ENCODE measurements at regions not wholly inside any gene's neighbourhood (a gene's known extent, or its start where the extent isn't known, plus 50 kb on each side); places are given as distances from the start of the nearest gene placed in this dataset.

DNA sequence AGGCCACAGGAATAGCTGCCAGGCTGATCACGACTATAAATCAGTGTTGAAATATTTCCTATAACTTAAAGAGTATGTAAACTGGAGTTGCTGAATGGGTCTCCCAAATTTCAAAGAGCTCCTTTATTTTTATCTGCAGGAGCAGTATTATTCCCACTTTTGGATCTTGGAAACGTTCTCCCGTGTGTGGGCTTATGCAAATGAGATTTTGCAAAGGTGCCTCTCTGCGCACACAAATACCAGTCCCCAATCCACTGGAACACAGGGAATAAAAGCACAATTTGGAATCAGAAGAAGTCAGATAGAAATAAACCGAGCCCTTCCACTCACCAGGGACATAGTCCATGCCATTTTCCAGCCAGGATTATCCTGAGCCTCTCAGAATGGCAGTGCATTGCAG is 350.2 kb upstream of the CELF2 start:
- Histone ChIP-seq H3K36me3 (ENCODE audit: control insufficient read depth in 2 of 2, insufficient read depth in 2 of 2, low read length in 1 of 2) (no peaks in the 10 kb centered on the region), H3K4me3 (ENCODE audit: low read length in 2 of 2) (no peak overlapping the region), H3K27ac (ENCODE audit: low read depth in 1 of 2, low read length in 1 of 2) (no peak overlapping the region), H3K9me3 (ENCODE audit: control insufficient read depth in 2 of 2, insufficient read depth in 1 of 2, low read length in 1 of 2) (peaks cover 0 to 3% of the 10 kb centered on the region in 2 donors), H3K27me3 (ENCODE audit: control insufficient read depth in 2 of 2, insufficient read depth in 1 of 2, low read length in 1 of 2) (no peaks in the 10 kb centered on the region), H3K4me1 (ENCODE audit: control insufficient read depth in 2 of 2, insufficient read depth in 2 of 2, low read length in 2 of 2) (no peaks in the 10 kb centered on the region)
- no peak for DNase-seq (ENCODE audit: low read depth in 6 of 9, low spot score in 9 of 9)
- WGBS, result 73% methylated on average over 5 of the region's 5 CpGs

DNA sequence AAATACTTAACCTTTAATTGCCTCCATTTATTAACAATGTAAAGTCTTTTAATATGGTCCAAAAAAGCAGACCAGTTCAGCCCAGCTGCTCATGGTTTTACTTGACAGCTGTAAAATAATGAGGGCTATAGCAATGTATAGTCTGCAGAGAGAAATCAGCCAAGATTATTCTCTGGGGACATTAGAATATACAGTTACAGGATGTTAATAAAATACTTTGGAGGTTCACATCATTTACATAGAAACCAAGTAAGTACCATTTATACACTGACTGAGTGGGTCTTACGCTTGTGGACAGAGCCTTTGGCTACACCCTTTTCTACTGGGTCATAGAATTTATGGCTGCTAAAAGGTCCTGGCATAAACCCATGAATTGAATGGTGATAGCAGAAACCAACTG is 340.7 kb upstream of the CELF2 start:
- Histone ChIP-seq H3K36me3 (ENCODE audit: control insufficient read depth in 2 of 2, insufficient read depth in 2 of 2, low read length in 1 of 2) (no peaks in the 10 kb centered on the region), H3K27ac (ENCODE audit: low read depth in 1 of 2, low read length in 1 of 2) (no peak overlapping the region), H3K4me3 (ENCODE audit: low read length in 2 of 2) (no peak overlapping the region), H3K9me3 (ENCODE audit: control insufficient read depth in 2 of 2, insufficient read depth in 1 of 2, low read length in 1 of 2) (no peaks in the 10 kb centered on the region), H3K27me3 (ENCODE audit: control insufficient read depth in 2 of 2, insufficient read depth in 1 of 2, low read length in 1 of 2) (no peaks in the 10 kb centered on the region), H3K4me1 (ENCODE audit: control insufficient read depth in 2 of 2, insufficient read depth in 2 of 2, low read length in 2 of 2) (no peaks in the 10 kb centered on the region)
- WGBS, result 99% methylated on average over 1 of the region's 1 CpG
- no peak for DNase-seq (ENCODE audit: low read depth in 6 of 9, low spot score in 9 of 9)

DNA sequence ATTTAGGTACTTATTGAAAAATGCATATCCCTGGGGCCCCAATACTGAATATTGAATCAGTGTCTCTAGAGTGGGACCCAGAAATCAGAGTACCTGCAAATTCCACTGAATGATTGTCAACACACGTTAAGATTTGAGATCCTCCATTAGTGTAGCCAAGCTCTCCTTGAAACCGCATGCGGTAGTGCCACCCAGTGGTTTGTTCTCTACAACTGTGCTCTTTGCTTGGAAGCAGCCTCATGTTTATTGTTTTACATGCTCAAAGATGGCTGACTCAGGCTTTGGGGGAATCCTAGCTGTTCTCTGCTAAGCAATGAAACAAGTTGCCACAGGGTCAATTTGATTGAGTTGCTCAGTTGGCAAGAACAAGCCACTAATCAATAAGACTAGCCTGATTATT is 340.2 kb upstream of the CELF2 start:
- Histone ChIP-seq H3K9me3 (ENCODE audit: control insufficient read depth in 2 of 2, insufficient read depth in 1 of 2, low read length in 1 of 2) (no peaks in the 10 kb centered on the region), H3K27ac (ENCODE audit: low read depth in 1 of 2, low read length in 1 of 2) (no peak overlapping the region), H3K27me3 (ENCODE audit: control insufficient read depth in 2 of 2, insufficient read depth in 1 of 2, low read length in 1 of 2) (no peaks in the 10 kb centered on the region), H3K4me3 (ENCODE audit: low read length in 2 of 2) (no peak overlapping the region), H3K36me3 (ENCODE audit: control insufficient read depth in 2 of 2, insufficient read depth in 2 of 2, low read length in 1 of 2) (no peaks in the 10 kb centered on the region), H3K4me1 (ENCODE audit: control insufficient read depth in 2 of 2, insufficient read depth in 2 of 2, low read length in 2 of 2) (no peaks in the 10 kb centered on the region)
- 56% methylated on average over 3 of the region's 3 CpGs for WGBS
- DNase-seq (ENCODE audit: low read depth in 6 of 9, low spot score in 9 of 9), result peak in 5 of 9 donors; percentile 9 to 53 (median 14)

DNA sequence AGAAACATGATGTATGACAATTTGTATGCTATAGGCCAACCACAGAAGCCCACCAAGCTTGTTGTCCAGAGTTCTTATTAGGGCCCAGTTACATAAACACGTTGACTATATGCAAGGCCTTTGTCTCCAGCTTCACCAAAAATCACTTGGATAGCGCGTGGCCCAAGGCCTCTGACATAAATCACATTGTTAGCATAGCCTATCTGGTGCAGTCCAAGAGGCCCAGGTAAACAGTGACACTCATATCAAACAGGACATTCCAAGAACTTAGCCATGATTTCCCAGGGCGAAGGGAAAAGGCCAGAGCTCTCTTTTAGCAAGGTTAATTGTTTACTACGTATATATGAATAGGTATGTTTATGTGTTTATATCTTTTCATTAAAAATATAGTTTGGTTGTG is 337.2 kb upstream of the CELF2 start:
- WGBS, result 73% methylated on average over 5 of the region's 5 CpGs
- Histone ChIP-seq H3K27me3 (ENCODE audit: control insufficient read depth in 2 of 2, insufficient read depth in 1 of 2, low read length in 1 of 2) (no peaks in the 10 kb centered on the region), H3K27ac (ENCODE audit: low read depth in 1 of 2, low read length in 1 of 2) (no peak overlapping the region), H3K4me3 (ENCODE audit: low read length in 2 of 2) (no peak overlapping the region), H3K9me3 (ENCODE audit: control insufficient read depth in 2 of 2, insufficient read depth in 1 of 2, low read length in 1 of 2) (no peaks in the 10 kb centered on the region), H3K36me3 (ENCODE audit: control insufficient read depth in 2 of 2, insufficient read depth in 2 of 2, low read length in 1 of 2) (no peaks in the 10 kb centered on the region), H3K4me1 (ENCODE audit: control insufficient read depth in 2 of 2, insufficient read depth in 2 of 2, low read length in 2 of 2) (no peaks in the 10 kb centered on the region)
- DNase-seq (ENCODE audit: low read depth in 6 of 9, low spot score in 9 of 9), result no peak

DNA sequence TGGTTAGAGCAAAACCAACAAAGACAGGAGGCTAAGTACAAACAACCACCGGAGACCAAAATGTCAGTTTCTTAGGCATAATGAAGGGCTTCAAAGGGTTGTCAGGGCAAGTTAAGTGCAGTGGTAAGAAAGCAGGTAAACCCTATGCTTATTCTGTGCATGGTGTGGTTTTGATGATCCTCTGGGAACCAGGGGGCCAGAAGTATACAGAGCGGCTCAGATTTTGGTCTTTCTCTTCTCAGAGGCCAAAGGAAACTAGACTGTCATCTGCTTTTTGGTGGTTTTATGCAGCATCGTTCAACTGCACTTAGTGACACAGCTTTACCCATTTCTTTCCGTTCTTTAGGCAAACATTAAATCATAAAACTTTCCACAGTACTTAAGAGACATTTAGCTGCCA is 332.7 kb upstream of the CELF2 start:
- 90% methylated on average over 4 of the region's 4 CpGs for WGBS
- Histone ChIP-seq H3K27ac (ENCODE audit: low read depth in 1 of 2, low read length in 1 of 2) (no peak overlapping the region), H3K27me3 (ENCODE audit: control insufficient read depth in 2 of 2, insufficient read depth in 1 of 2, low read length in 1 of 2) (no peaks in the 10 kb centered on the region), H3K4me1 (ENCODE audit: control insufficient read depth in 2 of 2, insufficient read depth in 2 of 2, low read length in 2 of 2) (no peaks in the 10 kb centered on the region), H3K4me3 (ENCODE audit: low read length in 2 of 2) (no peak overlapping the region), H3K9me3 (ENCODE audit: control insufficient read depth in 2 of 2, insufficient read depth in 1 of 2, low read length in 1 of 2) (no peaks in the 10 kb centered on the region), H3K36me3 (ENCODE audit: control insufficient read depth in 2 of 2, insufficient read depth in 2 of 2, low read length in 1 of 2) (no peaks in the 10 kb centered on the region)
- no peak for DNase-seq (ENCODE audit: low read depth in 6 of 9, low spot score in 9 of 9)

DNA sequence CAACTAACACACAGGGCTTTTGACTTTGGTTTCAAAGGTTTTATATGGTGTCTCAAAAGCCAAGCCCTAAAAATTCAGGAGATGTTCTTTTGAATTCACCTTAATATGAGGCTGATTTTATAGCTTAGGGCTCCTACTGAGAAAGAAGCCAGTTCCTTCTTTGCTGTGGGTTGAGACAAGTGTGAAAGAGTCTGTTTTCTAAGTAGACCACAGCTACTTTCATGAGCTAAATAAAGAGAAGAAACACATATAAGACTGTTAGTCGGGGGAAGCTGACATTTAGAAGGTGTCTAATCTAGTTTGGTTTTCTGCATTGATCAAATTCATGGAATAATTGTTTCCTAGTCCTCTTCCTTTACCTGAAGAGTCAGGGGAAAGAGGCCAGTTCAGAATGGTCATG is 332.1 kb upstream of the CELF2 start:
- H3K4me3 ChIP-seq (ENCODE audit: low read length in 2 of 2), result no peak overlapping the region
- WGBS, result 88% methylated on average over 1 of the region's 1 CpG
- DNase-seq (ENCODE audit: low read depth in 6 of 9, low spot score in 9 of 9), result peak in 1 of 9 donors; percentile 10
- H3K36me3 ChIP-seq (ENCODE audit: control insufficient read depth in 2 of 2, insufficient read depth in 2 of 2, low read length in 1 of 2), result no peaks in the 10 kb centered on the region
- no peaks in the 10 kb centered on the region for H3K9me3 ChIP-seq (ENCODE audit: control insufficient read depth in 2 of 2, insufficient read depth in 1 of 2, low read length in 1 of 2)
- H3K27ac ChIP-seq (ENCODE audit: low read depth in 1 of 2, low read length in 1 of 2), result no peak overlapping the region
- no peaks in the 10 kb centered on the region for H3K4me1 ChIP-seq (ENCODE audit: control insufficient read depth in 2 of 2, insufficient read depth in 2 of 2, low read length in 2 of 2)
- H3K27me3 ChIP-seq (ENCODE audit: control insufficient read depth in 2 of 2, insufficient read depth in 1 of 2, low read length in 1 of 2), result no peaks in the 10 kb centered on the region

DNA sequence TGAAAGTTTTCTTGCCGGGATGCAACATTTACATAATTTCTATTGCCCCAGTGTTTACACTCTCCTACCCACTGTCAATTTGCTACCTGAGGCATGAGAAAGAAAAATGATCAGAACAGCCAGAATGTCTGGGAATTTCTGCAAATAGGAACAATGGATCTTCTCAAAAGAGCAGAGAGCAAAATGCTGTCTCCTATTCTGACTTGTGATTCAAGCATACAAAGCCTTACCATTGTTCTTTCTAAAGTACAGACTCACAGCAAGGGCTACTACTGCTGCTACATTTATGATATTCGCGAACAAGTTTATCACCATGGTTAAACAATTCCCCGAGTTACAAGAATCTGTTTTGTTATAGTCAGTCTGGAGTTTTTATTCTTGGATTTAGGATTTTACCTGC is 329.9 kb upstream of the CELF2 start:
- H3K9me3 ChIP-seq (ENCODE audit: control insufficient read depth in 2 of 2, insufficient read depth in 1 of 2, low read length in 1 of 2), result no peaks in the 10 kb centered on the region
- WGBS, result 94% methylated on average over 4 of the region's 4 CpGs
- no peak overlapping the region for H3K27ac ChIP-seq (ENCODE audit: low read depth in 1 of 2, low read length in 1 of 2)
- no peak overlapping the region for H3K4me3 ChIP-seq (ENCODE audit: low read length in 2 of 2)
- H3K36me3 ChIP-seq (ENCODE audit: control insufficient read depth in 2 of 2, insufficient read depth in 2 of 2, low read length in 1 of 2), result no peaks in the 10 kb centered on the region
- no peaks in the 10 kb centered on the region for H3K4me1 ChIP-seq (ENCODE audit: control insufficient read depth in 2 of 2, insufficient read depth in 2 of 2, low read length in 2 of 2)
- no peaks in the 10 kb centered on the region for H3K27me3 ChIP-seq (ENCODE audit: control insufficient read depth in 2 of 2, insufficient read depth in 1 of 2, low read length in 1 of 2)
- DNase-seq (ENCODE audit: low read depth in 6 of 9, low spot score in 9 of 9), result no peak

DNA sequence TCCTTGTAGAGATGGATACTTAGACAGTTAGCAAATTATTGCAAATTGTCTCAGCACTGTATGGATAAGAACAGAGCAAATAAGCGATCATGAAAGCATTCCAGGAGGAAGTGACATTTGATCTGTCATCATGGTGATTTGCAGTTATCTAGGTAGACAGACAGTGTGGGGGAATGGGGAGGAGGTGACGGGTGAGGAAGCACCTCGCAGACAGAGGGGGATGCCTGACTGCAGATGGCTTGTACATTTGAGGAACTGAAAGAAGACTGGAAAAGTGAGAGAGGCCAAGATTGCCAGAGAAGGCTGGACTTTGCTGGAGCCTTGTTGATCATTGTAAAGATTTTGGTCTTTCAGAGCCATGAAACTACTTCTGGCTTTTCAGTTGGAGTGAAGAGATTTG is 318.2 kb upstream of the CELF2 start:
- H3K9me3 ChIP-seq (ENCODE audit: control insufficient read depth in 2 of 2, insufficient read depth in 1 of 2, low read length in 1 of 2), result no peaks in the 10 kb centered on the region
- no peaks in the 10 kb centered on the region for H3K36me3 ChIP-seq (ENCODE audit: control insufficient read depth in 2 of 2, insufficient read depth in 2 of 2, low read length in 1 of 2)
- DNase-seq (ENCODE audit: low read depth in 6 of 9, low spot score in 9 of 9), result no peak
- no peaks in the 10 kb centered on the region for H3K4me1 ChIP-seq (ENCODE audit: control insufficient read depth in 2 of 2, insufficient read depth in 2 of 2, low read length in 2 of 2)
- H3K4me3 ChIP-seq (ENCODE audit: low read length in 2 of 2), result no peak overlapping the region
- WGBS, result 7% methylated on average over 3 of the region's 3 CpGs
- no peaks in the 10 kb centered on the region for H3K27me3 ChIP-seq (ENCODE audit: control insufficient read depth in 2 of 2, insufficient read depth in 1 of 2, low read length in 1 of 2)
- H3K27ac ChIP-seq (ENCODE audit: low read depth in 1 of 2, low read length in 1 of 2), result no peak overlapping the region

DNA sequence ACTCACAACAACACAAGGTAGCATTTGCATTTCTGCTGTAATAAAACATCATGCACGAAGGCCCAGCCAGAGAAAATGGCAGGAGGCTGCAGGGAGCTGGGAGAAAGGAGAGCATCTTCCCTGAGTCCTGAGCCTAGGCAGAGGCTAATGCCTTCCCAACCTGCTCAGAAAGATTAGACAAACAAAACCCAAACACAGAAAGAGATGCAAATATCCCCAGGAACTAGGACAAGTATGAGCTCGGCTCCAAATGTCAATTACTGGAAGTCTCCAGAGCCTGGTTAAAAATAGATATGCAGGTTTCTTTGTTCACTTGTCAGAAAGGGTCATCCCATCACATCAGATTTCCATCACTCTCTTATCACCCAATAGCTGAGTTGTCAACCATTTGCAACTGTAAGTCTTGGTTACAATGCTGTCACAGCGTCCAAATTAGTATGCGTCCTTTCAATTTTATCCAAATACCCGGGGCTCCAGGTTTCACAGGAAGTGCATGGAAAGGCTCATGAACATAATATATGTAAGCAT is 316.5 kb upstream of the CELF2 start:
- no peak for DNase-seq (ENCODE audit: low read depth in 6 of 9, low spot score in 9 of 9)
- Histone ChIP-seq H3K9me3 (ENCODE audit: control insufficient read depth in 2 of 2, insufficient read depth in 1 of 2, low read length in 1 of 2) (no peaks in the 10 kb centered on the region), H3K4me1 (ENCODE audit: control insufficient read depth in 2 of 2, insufficient read depth in 2 of 2, low read length in 2 of 2) (no peaks in the 10 kb centered on the region), H3K27ac (ENCODE audit: low read depth in 1 of 2, low read length in 1 of 2) (no peak overlapping the region), H3K36me3 (ENCODE audit: control insufficient read depth in 2 of 2, insufficient read depth in 2 of 2, low read length in 1 of 2) (no peaks in the 10 kb centered on the region), H3K4me3 (ENCODE audit: low read length in 2 of 2) (no peak overlapping the region), H3K27me3 (ENCODE audit: control insufficient read depth in 2 of 2, insufficient read depth in 1 of 2, low read length in 1 of 2) (no peaks in the 10 kb centered on the region)
- 87% methylated on average over 5 of the region's 5 CpGs for WGBS

DNA sequence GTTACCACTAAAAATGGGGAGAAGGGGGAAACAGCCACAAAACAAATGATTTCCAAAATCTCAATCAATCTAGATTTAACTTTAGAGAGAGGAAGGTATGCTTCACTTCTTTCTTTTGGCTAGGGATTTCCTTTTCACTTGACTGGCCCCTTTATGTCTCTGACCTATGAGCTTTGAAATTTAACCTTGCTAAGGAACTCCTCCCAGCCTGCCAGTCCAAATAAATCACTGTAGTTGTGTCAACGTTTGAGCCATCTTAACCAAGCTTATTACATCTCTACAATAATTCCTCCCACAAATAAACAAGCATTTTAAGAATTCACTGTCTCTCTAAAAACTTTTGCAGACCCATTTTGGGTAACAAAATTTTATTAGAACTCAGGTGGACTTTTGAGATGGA is 315.5 kb upstream of the CELF2 start:
- Histone ChIP-seq H3K36me3 (ENCODE audit: control insufficient read depth in 2 of 2, insufficient read depth in 2 of 2, low read length in 1 of 2) (no peaks in the 10 kb centered on the region), H3K9me3 (ENCODE audit: control insufficient read depth in 2 of 2, insufficient read depth in 1 of 2, low read length in 1 of 2) (no peaks in the 10 kb centered on the region), H3K4me1 (ENCODE audit: control insufficient read depth in 2 of 2, insufficient read depth in 2 of 2, low read length in 2 of 2) (no peaks in the 10 kb centered on the region), H3K27ac (ENCODE audit: low read depth in 1 of 2, low read length in 1 of 2) (no peak overlapping the region), H3K4me3 (ENCODE audit: low read length in 2 of 2) (no peak overlapping the region), H3K27me3 (ENCODE audit: control insufficient read depth in 2 of 2, insufficient read depth in 1 of 2, low read length in 1 of 2) (no peaks in the 10 kb centered on the region)
- 59% methylated on average over 1 of the region's 1 CpG for WGBS
- no peak for DNase-seq (ENCODE audit: low read depth in 6 of 9, low spot score in 9 of 9)
